A549 (cell line): ENCODE measurements at regions not wholly inside any gene's neighbourhood (a gene's known extent, or its start where the extent isn't known, plus 50 kb on each side); places are given as distances from the start of the nearest gene placed in this dataset.

Experiments used
- ATAC-seq, 2 experiments: fragments of 200-7000 bp in 1 of 2; fragments of >200 bp in 1 of 2; cut with Nextera tagmentation in 1 of 2; cut with Tn5 transposase in 1 of 2; 3 replicates each; pipeline versions ENCODE4 v1.8.0 to v1.9.1; 2018 to 2020; ENCODE audit warnings: mild to moderate bottlenecking in 1 of 2, moderate library complexity in 1 of 2
- CTCF ChIA-PET: fragments of 300-600 bp; sonication (Branson Sonifier 250); formaldehyde crosslinking; extraction: SDS; loops from one replicate; lab custom pipeline; 2021; ENCODE audit warnings: antibody characterized with exemption, inconsistent platforms; lab: Yijun Ruan, JAX
- POLR2A ChIA-PET: fragments of 350-600 bp; formaldehyde crosslinking; extraction: SDS; loops from one replicate; lab custom pipeline; 2021; ENCODE audit warnings: antibody characterized with exemption, inconsistent platforms; lab: Yijun Ruan, JAX
- DNase-seq, 2 experiments: peaks; one replicate each; pipeline versions ENCODE4 v3.0.0 to v3.0.0-alpha.2; 2011 to 2016; ENCODE audit warnings: low read depth in 1 of 2, low spot score in 1 of 2
- FAIRE-seq: peaks from 2 replicates; lab custom pipeline; 2011; peaks lifted over from hg19 to GRCh38; lab: Jason Lieb, UNC
- H3K27ac ChIP-seq, 2 experiments: fragments of >200 bp; sonication (Bioruptor Twin); formaldehyde crosslinking; 3 replicates each; pipeline ENCODE4 v1.5.1; 2016 to 2017
- H3K4me1 ChIP-seq: fragments of >200 bp; sonication (Bioruptor Twin); formaldehyde crosslinking; 3 replicates; pipeline ENCODE4 v1.6.1; 2016
- H3K4me2 ChIP-seq: fragments of >200 bp; sonication (Bioruptor Twin); formaldehyde crosslinking; 3 replicates; pipeline ENCODE4 v1.6.1; 2016
- H3K4me3 ChIP-seq: fragments of >200 bp; sonication (Bioruptor Twin); formaldehyde crosslinking; 3 replicates; pipeline ENCODE4 v1.5.1; 2016
- H3K9me3 ChIP-seq: fragments of >200 bp; sonication (Bioruptor Twin); formaldehyde crosslinking; 3 replicates; pipeline ENCODE4 v1.6.1; 2016
- ATOH8 ChIP-seq: fragments of 250-450 bp; sonication (Bioruptor Pico); IDR thresholded peaks from 2 replicates; pipeline ENCODE4 v1.5.0; 2020; ENCODE audit warnings: low read depth, mild to moderate bottlenecking, moderate library complexity
- BCL3 ChIP-seq: fragments of >200 bp; sonication (Bioruptor Twin); formaldehyde crosslinking; IDR thresholded peaks from 3 replicates; pipeline ENCODE4 v1.6.1; 2016
- CBX2 ChIP-seq: fragments of 200-600 bp; sonication (generic); IDR thresholded peaks from 2 replicates; pipeline ENCODE4 v1.6.1; 2016; ENCODE audit warnings: low read depth, mild to moderate bottlenecking, borderline replicate concordance
- CBX8 ChIP-seq: fragments of 200-600 bp; sonication (generic); IDR thresholded peaks from 2 replicates; pipeline ENCODE4 v1.6.1; 2016
- CEBPB ChIP-seq, 2 experiments: fragments of >200 bp in 1 of 2; sonication (Bioruptor Twin) in 1 of 2; formaldehyde crosslinking in 1 of 2; IDR thresholded peaks; 2 replicates each; pipeline ENCODE4 v1.6.1; 2012 to 2016
- EHF ChIP-seq: fragments of 250-450 bp; sonication (Bioruptor Pico); IDR thresholded peaks from 2 replicates; pipeline ENCODE4 v1.5.0; 2020; ENCODE audit warnings: mild to moderate bottlenecking
- ELK1 ChIP-seq: fragments of 150-350 bp; IDR thresholded peaks from 2 replicates; pipeline ENCODE4 v1.6.1; 2014; ENCODE audit warnings: low read depth, mild to moderate bottlenecking, low read length
- EP300 ChIP-seq, 2 experiments: fragments of >200 bp; sonication (Bioruptor Twin); formaldehyde crosslinking; IDR thresholded peaks; 2 replicates in 1 of 2; 3 replicates in 1 of 2; pipeline ENCODE4 v1.6.1; 2016 to 2017
- ESRRA ChIP-seq: fragments of 150-350 bp; IDR thresholded peaks from 2 replicates; pipeline ENCODE4 v1.6.1; 2014; ENCODE audit warnings: mild to moderate bottlenecking, low read length, borderline replicate concordance
- FOSL2 ChIP-seq, 2 experiments: fragments of 450-650 bp in 1 of 2; fragments of >200 bp in 1 of 2; sonication (Bioruptor Twin) in 1 of 2; formaldehyde crosslinking; IDR thresholded peaks; 2 replicates each; pipeline versions ENCODE4 v1.5.0 to v1.6.1; 2016 to 2020; ENCODE audit warnings: mild to moderate bottlenecking in 1 of 2, moderate library complexity in 1 of 2
- GATA3 ChIP-seq: IDR thresholded peaks from 2 replicates; pipeline ENCODE4 v1.6.1; 2012; ENCODE audit warnings: borderline replicate concordance
- HES2 ChIP-seq: fragments of >200 bp; sonication (Bioruptor Twin); formaldehyde crosslinking; IDR thresholded peaks from 2 replicates; pipeline ENCODE4 v1.6.1; 2016
- HOXB13 ChIP-seq: fragments of 250-450 bp; sonication (Bioruptor Pico); IDR thresholded peaks from 2 replicates; pipeline ENCODE4 v1.5.0; 2020; ENCODE audit warnings: low read depth, mild to moderate bottlenecking, moderate library complexity
- JUN ChIP-seq, 2 experiments: fragments of >200 bp; sonication (Bioruptor Twin); formaldehyde crosslinking; IDR thresholded peaks; 2 replicates in 1 of 2; 3 replicates in 1 of 2; pipeline ENCODE4 v1.6.1; 2016 to 2017
- JUNB ChIP-seq: fragments of >200 bp; sonication (Bioruptor Twin); formaldehyde crosslinking; IDR thresholded peaks from 2 replicates; pipeline ENCODE4 v1.6.1; 2016
- MAFK ChIP-seq: fragments of 450-650 bp; IDR thresholded peaks from 2 replicates; pipeline ENCODE4 v1.6.1; 2014; ENCODE audit not compliant: partially characterized antibody
- NPAS2 ChIP-seq: fragments of 250-450 bp; sonication (Bioruptor Pico); IDR thresholded peaks from 2 replicates; pipeline ENCODE4 v1.8.0; 2022; ENCODE audit warnings: mild to moderate bottlenecking, moderate library complexity, borderline replicate concordance
- RARB ChIP-seq: fragments of 250-450 bp; sonication (Bioruptor Pico); IDR thresholded peaks from 2 replicates; pipeline ENCODE4 v1.8.0; 2021; ENCODE audit warnings: mild to moderate bottlenecking, moderate library complexity
- SMC3 ChIP-seq: fragments of >200 bp; sonication (Bioruptor Twin); formaldehyde crosslinking; IDR thresholded peaks from 3 replicates; pipeline ENCODE4 v1.6.1; 2018; ENCODE audit warnings: inconsistent platforms
- TP53 ChIP-seq: fragments of 250-450 bp; sonication (Bioruptor Pico); IDR thresholded peaks from 2 replicates; pipeline ENCODE4 v1.5.0; 2021; ENCODE audit warnings: mild to moderate bottlenecking, moderate library complexity
- WGBS: methylation state at CpG from one replicate; pipeline ENCODE4 v1.1.6; 2017; ENCODE audit errors: missing lambda C conversion rate; 5-methylcytosine and 5-hydroxymethylcytosine counted together
- TF ChIP-seq, protein P1 (sequence below): IDR thresholded peaks from 2 replicates; pipeline ENCODE4 v1.6.1; 2012; ENCODE audit warnings: low read depth, borderline replicate concordance
- TF ChIP-seq, protein P2 (sequence below): fragments of 200-600 bp; sonication (generic); IDR thresholded peaks from 2 replicates; pipeline ENCODE4 v1.6.1; 2016; ENCODE audit warnings: antibody characterized with exemption, mild to moderate bottlenecking, moderate library complexity
- TF ChIP-seq, protein P3 (sequence below): IDR thresholded peaks from 2 replicates; pipeline ENCODE4 v1.6.1; 2012

- ChIA-PET POLR2A (no interaction called here), CTCF (interaction anchor here (0.9 kb wide), 1 partner anchor 485 kb away, joined by 4 read pairs; the partner anchor contains the start of gene RHOU)
- no peak for FAIRE-seq
- 97% methylated on average over 1 of the region's 1 CpG for WGBS
- DNase-seq = no peak
- peaks cover 61% of the 10 kb centered on the region for H3K4me1 ChIP-seq
- ATAC-seq = no peak
- 0 out of 3 replicates have a peak, but pooled peaks cover 4% of the 10 kb centered on the region for H3K9me3 ChIP-seq
- TF ChIP-seq BCL3 = no peak
- TF ChIP-seq, protein P1, sequence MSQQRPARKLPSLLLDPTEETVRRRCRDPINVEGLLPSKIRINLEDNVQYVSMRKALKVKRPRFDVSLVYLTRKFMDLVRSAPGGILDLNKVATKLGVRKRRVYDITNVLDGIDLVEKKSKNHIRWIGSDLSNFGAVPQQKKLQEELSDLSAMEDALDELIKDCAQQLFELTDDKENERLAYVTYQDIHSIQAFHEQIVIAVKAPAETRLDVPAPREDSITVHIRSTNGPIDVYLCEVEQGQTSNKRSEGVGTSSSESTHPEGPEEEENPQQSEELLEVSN = no peak
- no peak for TF ChIP-seq JUNB
- no peak for TF ChIP-seq EHF
- no peak for TF ChIP-seq ATOH8
- TF ChIP-seq SMC3 = no peak
- TF ChIP-seq CBX8 = no peak
- TF ChIP-seq ELK1 = no peak
- TF ChIP-seq ESRRA = no peak
- no peak for TF ChIP-seq HES2
- TF ChIP-seq RARB (CRISPR knock-in tag) = no peak
- TF ChIP-seq JUN (IDR thresholded peaks at IDR 0.05) = no peak
- no peak for TF ChIP-seq NPAS2 (CRISPR knock-in tag)
- no peak for TF ChIP-seq HOXB13
- TF ChIP-seq CBX2 = no peak
- no peak overlapping the region for H3K4me3 ChIP-seq
- peak overlapping the region; percentile 72 to 84 for H3K27ac ChIP-seq
- peak overlapping the region; percentile 68 for H3K4me2 ChIP-seq
These were observed 50.6 kb upstream of the RAB4A start for GRCh38 chr1:229220163-229220846.

- H3K27ac ChIP-seq = peak overlapping the region; percentile 72 to 84
- no peak for FAIRE-seq
- WGBS = 11% methylated on average over 7 of the region's 7 CpGs
- CTCF ChIA-PET = interaction anchor here (0.6 to 0.9 kb wide), 2 partner anchors 54 to 486 kb away, joined by 3 to 4 read pairs; partner anchors contain the start of gene RHOU
- no peak overlapping the region; the same call in 2 of the 3 replicates for H3K4me3 ChIP-seq
- POLR2A ChIA-PET = no interaction called here
- H3K4me2 ChIP-seq = peak overlapping the region; percentile 68
- ATAC-seq = peak; percentile 83 to 91
- DNase-seq = peak; percentile 53 to 95
- 0 out of 3 replicates have a peak, but pooled peaks cover 4% of the 10 kb centered on the region for H3K9me3 ChIP-seq
- H3K4me1 ChIP-seq = peaks cover 66% of the 10 kb centered on the region
- TF ChIP-seq JUN (IDR thresholded peaks at IDR 0.05) (peak; percentile 95), FOSL2 (IDR thresholded peaks at IDR 0.05) (peak; percentile 85), FOSL2 (CRISPR knock-in tag; IDR thresholded peaks at IDR 0.05) (peak; percentile 91), HES2 (peak; percentile 83; the same call in 1 of the 2 replicates), ESRRA (peak; percentile 92), EP300 (IDR thresholded peaks at IDR 0.05) (peak; percentile 83 to 86; a peak in 3 of 5 replicates), HOXB13 (0 out of 2 replicates have a peak, but pooled peaks have one; percentile 26), GATA3 (peak; percentile 80; the same call in 1 of the 2 replicates), MAFK (peak; percentile 59), TP53 (CRISPR knock-in tag) (no peak), BCL3 (peak; percentile 89; the same call in 1 of the 3 replicates), SMC3 (peak; percentile 22; the same call in 1 of the 3 replicates), CEBPB (IDR thresholded peaks at IDR 0.05) (peak; percentile 74 to 83)
- TF ChIP-seq, protein P2, sequence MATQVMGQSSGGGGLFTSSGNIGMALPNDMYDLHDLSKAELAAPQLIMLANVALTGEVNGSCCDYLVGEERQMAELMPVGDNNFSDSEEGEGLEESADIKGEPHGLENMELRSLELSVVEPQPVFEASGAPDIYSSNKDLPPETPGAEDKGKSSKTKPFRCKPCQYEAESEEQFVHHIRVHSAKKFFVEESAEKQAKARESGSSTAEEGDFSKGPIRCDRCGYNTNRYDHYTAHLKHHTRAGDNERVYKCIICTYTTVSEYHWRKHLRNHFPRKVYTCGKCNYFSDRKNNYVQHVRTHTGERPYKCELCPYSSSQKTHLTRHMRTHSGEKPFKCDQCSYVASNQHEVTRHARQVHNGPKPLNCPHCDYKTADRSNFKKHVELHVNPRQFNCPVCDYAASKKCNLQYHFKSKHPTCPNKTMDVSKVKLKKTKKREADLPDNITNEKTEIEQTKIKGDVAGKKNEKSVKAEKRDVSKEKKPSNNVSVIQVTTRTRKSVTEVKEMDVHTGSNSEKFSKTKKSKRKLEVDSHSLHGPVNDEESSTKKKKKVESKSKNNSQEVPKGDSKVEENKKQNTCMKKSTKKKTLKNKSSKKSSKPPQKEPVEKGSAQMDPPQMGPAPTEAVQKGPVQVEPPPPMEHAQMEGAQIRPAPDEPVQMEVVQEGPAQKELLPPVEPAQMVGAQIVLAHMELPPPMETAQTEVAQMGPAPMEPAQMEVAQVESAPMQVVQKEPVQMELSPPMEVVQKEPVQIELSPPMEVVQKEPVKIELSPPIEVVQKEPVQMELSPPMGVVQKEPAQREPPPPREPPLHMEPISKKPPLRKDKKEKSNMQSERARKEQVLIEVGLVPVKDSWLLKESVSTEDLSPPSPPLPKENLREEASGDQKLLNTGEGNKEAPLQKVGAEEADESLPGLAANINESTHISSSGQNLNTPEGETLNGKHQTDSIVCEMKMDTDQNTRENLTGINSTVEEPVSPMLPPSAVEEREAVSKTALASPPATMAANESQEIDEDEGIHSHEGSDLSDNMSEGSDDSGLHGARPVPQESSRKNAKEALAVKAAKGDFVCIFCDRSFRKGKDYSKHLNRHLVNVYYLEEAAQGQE = no peak
- TF ChIP-seq, protein P3, sequence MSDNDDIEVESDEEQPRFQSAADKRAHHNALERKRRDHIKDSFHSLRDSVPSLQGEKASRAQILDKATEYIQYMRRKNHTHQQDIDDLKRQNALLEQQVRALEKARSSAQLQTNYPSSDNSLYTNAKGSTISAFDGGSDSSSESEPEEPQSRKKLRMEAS = peak; percentile 42; the same call in 1 of the 2 replicates
These were observed 49.5 kb upstream of the RAB4A start for GRCh38 chr1:229221106-229222019.
